Right lobe of liver (tissue), 4 donors: ENCODE measurements at regions not wholly inside any gene's neighbourhood (a gene's known extent, or its start where the extent isn't known, plus 50 kb on each side); places are given as distances from the start of the nearest gene placed in this dataset.

ENCODE experiments used
- POLR2A ChIP-seq: fragments of 450-650 bp; IDR thresholded peaks from one replicate; pipeline ENCODE4 v1.6.1; 2017; ENCODE audit warnings: antibody characterized with exemption, mild to moderate bottlenecking
- TF ChIP-seq, protein P1 (sequence below), 4 donors: fragments of 200-600 bp in 3 of 4; fragments of 450-650 bp in 1 of 4; IDR thresholded peaks; one replicate each; pipeline versions ENCODE4 v1.5.1 to v1.8.0; 2016 to 2022; ENCODE audit warnings: antibody characterized with exemption in 4 of 4, mild to moderate bottlenecking in 2 of 4
- donor health status: DM: no; HTN: no; CAD: no.
- donor health status: DM: no; HTN: no; CAD: no.
- donor health status: DM: no; HTN: yes; CAD: no.

DNA sequence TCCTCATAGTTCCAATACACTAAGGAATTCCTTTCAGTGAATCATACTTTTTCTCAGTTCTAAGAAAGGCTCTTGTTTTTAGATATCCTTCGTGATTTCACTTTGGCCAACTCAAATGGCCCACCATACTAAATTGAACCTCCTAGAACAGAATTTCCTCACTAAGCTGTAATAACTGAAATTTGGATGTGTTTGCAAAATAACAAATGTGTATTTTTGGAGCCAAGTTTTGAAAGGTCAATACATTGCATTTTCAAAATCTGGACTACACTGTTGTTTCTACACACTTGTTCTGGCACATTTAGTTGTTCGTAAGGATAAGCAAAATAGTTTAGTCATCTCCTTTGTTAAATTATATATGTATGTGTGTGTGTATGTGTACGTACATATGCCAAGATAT lies 439.0 kb upstream of the STXBP6 start:
- TF ChIP-seq, protein P1, sequence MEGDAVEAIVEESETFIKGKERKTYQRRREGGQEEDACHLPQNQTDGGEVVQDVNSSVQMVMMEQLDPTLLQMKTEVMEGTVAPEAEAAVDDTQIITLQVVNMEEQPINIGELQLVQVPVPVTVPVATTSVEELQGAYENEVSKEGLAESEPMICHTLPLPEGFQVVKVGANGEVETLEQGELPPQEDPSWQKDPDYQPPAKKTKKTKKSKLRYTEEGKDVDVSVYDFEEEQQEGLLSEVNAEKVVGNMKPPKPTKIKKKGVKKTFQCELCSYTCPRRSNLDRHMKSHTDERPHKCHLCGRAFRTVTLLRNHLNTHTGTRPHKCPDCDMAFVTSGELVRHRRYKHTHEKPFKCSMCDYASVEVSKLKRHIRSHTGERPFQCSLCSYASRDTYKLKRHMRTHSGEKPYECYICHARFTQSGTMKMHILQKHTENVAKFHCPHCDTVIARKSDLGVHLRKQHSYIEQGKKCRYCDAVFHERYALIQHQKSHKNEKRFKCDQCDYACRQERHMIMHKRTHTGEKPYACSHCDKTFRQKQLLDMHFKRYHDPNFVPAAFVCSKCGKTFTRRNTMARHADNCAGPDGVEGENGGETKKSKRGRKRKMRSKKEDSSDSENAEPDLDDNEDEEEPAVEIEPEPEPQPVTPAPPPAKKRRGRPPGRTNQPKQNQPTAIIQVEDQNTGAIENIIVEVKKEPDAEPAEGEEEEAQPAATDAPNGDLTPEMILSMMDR (IDR thresholded peaks at IDR 0.05): no peak
- no peak for TF ChIP-seq POLR2A
